GM18951 (cell line): ENCODE measurements at regions not wholly inside any gene's neighbourhood (a gene's known extent, or its start where the extent isn't known, plus 50 kb on each side); places are given as distances from the start of the nearest gene placed in this dataset.

Experiments used
- POLR2A ChIP-seq: IDR thresholded peaks from 4 replicates; pipeline ENCODE4 v1.6.1; 2011; ENCODE audit warnings: mild to moderate bottlenecking; ENCODE audit not compliant: insufficient read length, insufficient read depth; ENCODE audit errors: extremely low read depth
- in situ Hi-C: fragments of 300-500 bp; cut with MboI; formaldehyde crosslinking; loops from one replicate; pipeline ENCODE4 v1.12.0; 2022; ENCODE audit warnings: low sequenced_read_pairs, mixed read lengths, inconsistent platforms; ENCODE audit not compliant: unreplicated experiment

DNA sequence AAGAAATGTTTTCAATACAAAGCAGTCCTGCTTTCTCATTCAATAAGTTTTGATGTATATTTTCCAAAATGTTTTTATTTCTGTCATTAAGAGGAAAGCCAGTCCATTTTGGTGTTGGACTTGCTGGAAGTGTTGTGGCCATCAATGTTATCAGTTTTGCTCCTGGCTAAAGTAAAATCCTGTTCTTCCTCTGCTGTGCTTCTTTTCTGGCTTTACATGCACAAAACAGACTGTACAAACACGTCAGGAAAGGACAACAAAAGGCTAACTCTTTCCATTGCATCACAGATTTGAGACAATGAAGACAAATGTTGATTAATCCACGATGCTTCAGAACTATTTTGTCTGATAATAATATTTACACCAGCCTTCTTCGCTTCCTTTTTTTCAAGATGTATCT lies 735.4 kb downstream of the LTN1 start:
- no peak for TF ChIP-seq POLR2A
- in situ Hi-C loops, result no loop called here

DNA sequence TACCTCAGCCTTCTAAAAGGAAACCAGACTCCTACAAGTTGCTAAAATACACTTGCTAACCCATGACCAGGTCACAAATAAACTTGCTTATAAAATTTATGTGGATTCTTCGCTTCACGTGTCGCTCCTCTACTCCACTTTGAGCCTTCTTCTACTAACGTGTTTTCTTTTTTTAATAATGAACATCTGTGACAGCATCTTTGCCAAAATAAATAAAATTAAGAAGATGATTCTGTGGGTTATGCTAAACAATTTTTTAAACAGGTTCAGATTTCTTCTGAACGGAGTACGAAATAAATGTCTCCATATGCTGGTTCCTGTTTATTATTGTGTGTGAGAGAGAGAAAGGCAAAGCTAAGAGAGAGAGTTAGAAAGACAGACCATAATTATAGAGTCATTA lies 735.8 kb downstream of the LTN1 start:
- in situ Hi-C loops, result no loop called here
- TF ChIP-seq POLR2A, result no peak

DNA sequence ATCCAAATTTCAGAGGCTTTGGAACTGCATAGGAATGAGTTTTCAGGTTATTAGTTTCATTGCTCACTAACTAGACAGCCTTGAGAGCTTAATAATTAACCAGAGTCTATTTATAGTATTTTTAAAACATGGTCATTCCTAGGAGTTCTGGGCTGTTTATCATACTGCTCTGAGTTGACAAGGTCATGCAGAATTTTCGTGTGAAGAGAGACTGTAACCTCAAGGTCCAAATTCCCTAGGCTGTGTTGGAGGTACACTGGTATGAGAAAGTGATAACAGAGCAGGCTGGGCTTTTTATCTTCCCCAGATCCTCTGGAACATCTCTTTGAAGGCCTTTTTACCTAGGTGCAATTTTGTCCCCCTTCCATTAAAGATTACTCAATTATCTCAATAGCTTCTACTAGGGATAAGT lies 736.3 kb downstream of the LTN1 start:
- no peak for TF ChIP-seq POLR2A
- in situ Hi-C loops, result no loop called here

DNA sequence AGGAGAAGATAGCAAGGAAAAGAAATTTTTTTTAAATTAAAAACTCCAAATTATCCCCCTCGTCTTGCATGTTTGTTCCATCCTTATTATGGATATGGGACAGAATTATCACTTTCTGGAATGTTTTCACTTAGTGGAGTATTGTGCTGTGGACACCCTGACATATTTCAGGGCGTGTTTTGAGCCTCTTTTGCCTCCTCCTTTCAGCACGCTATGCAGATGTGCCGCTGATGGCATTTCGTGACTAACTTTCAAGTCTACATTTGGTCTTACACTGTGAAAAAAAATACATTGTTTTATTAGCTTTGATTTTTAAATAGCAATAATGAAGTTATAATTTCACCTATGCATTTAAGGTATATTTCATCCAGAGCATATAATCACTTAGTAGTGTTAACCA lies 738.7 kb downstream of the LTN1 start:
- no peak for TF ChIP-seq POLR2A
- in situ Hi-C loops, result no loop called here

DNA sequence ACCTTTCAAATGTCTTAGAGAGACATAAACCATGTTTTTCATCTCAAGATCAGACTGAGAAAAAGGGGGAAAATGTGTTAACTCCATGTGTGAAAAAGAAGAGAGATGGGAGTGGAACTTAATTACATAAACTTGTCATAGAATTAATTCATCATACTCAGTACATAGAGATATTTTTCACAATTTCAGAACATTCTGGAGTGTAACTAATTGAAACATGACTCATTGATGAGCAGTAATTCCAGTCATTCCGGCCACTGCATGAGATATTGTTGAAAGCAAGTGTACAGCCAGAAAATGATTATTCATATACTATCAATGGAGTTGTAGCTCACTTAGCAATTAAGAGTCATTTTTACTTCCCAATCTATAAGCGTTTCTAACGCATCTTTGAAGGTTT lies 739.3 kb downstream of the LTN1 start:
- in situ Hi-C loops, result no loop called here
- no peak for TF ChIP-seq POLR2A

DNA sequence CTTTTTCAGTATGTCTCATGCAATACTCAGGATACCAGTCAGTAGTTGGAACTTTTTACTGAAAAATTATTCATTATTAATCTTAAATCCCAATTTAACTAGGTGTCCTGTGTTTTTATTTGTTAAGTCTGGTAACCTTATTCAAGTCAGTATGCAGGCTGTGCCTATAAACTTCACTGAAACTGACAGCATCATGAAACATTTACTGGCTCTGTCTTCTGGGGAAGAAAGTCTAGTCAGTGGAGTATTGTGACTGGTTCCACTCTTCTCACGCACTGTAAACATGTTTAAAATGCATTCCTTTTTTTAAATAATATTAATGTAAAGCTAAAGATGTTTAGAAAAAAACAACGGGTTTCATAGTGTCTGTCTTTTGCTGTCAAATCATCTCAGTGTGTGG lies 739.7 kb downstream of the LTN1 start:
- in situ Hi-C loops, result no loop called here
- no peak for TF ChIP-seq POLR2A

DNA sequence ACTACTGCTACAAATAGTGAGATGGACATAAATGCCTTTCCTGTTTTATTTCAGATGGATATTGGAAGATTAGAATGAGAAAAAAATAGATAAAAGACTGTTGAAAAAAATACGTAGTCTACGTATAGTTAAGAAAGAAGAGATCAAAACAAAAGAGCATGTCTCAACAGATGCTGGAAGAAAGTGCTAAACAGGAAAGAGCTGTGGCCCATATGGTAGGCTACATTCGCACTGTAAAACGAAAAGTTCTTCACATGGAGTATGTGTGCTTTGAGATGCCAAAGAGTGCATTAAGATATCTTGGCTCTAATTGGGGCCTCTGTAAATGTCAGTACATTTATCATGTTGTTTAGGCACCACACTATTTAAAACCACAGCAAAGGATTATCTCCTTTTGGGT lies 741.7 kb downstream of the LTN1 start:
- in situ Hi-C loops, result no loop called here
- no peak for TF ChIP-seq POLR2A

DNA sequence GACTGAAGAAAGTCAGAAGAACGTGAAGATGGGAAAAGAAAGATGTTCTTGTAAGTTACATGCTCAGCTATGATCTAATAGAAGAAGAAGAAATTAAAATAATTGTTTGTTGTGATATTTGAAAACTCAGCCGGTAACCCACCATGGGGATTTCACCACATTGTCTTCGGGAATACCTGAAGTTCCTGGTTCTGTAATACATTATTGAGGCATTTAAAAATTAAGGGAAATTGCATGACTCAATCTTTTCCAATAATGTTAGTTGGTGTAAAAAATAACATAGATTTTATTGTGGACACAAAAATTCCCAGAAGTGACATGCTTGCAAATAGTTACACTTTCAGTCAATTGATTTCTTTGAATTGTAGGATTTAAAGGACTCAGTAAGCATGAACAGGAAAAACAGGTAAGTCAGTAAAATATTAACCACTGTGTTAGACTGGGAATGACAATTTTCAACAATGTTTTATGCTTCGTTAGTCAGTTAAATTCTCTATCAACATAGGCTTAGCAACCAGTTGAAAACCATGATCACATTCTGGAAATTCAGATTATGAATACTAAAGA lies 745.1 kb downstream of the LTN1 start:
- in situ Hi-C loops, result no loop called here
- TF ChIP-seq POLR2A, result no peak

DNA sequence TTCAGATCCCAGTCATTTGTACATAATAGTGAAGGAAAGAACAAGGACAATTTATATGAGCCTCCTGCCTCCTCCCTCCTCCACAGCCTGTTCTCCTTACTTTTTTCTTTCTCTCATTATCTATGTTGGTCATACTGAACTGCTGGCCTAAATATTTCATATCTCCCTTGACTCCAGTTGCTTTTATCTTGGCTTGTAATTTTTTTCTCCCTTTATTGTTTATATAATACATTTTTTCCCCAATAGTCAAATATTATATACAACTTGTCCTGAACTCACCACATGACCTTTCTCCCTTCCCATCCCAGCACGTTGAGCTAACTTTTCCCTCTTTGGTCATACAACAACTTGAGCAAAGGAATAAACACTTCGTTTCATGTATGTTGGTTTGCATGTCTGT lies 752.1 kb downstream of the LTN1 start:
- in situ Hi-C loops, result no loop called here
- no peak for TF ChIP-seq POLR2A

DNA sequence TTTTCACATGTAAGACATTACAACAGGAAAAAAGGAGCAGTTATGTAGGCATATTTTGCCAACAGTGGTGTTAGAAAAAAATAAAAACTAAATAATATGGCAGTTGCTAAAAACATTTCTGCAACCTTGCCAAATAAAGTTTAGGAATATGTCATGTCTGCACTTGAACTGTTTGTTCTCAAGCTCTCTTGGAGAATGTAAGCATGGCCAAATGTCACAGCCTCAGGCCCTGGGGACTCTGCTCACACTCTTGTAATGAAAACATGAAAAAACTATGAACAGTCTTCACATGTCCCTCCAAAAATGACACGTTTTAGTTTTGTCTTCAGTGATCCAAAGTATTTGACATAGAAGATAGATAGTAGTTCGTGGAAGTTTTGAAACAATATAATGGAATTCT lies 753.3 kb downstream of the LTN1 start:
- TF ChIP-seq POLR2A, result no peak
- in situ Hi-C loops, result no loop called here

DNA sequence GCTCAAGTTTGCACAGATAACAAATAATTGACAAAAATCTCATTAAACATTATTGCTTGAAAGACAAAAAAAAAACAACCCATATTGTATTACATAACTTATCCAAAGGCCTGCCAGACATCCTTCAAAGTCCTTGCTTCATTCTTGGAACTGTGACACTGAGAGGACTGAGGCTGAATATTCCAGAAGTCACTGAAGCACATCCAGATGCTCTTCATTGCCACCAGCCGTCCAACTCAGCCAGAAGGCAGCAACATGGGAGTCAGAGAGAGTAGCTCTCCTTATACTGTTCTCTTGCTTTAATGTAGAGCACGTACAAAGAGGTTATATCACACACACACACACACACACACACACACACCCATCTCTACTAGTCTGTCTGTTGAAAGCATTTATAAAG lies 755.0 kb downstream of the LTN1 start:
- in situ Hi-C loops, result no loop called here
- no peak for TF ChIP-seq POLR2A

DNA sequence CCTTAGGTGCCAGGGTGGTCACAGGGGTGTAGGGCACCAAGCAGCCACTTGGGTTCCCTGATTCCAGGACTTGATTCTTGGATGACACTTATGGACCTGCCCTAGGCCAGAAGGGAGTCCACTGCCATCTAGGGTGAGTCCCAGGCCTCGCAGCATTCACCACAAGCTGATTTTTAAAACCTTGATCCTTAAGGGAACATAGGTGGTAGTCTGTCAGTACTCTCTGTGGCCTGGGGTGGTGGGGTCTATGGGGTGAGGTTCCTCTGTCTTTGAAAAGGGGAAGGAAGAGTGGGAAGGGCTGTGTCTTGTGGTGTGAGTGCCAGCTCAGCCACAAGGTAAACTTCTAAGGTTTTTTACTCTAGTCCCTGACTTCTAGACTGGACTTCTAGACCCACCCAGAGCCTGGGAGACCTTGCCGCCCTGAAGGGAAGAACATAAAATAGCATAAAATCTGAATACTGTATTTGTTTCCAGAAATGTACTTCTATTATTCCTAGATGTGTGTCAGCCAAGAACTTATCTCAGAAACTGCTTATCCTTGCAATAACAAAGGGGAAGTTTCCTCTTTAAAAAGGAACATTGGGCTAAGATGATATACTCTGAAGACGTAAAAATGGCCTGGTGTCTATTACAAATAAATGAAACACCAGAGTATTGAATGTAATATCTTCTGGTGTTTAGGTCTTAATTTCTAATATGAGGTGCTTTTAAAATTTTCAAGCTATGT lies 757.3 kb downstream of the LTN1 start:
- TF ChIP-seq POLR2A, result no peak
- in situ Hi-C loops, result no loop called here

DNA sequence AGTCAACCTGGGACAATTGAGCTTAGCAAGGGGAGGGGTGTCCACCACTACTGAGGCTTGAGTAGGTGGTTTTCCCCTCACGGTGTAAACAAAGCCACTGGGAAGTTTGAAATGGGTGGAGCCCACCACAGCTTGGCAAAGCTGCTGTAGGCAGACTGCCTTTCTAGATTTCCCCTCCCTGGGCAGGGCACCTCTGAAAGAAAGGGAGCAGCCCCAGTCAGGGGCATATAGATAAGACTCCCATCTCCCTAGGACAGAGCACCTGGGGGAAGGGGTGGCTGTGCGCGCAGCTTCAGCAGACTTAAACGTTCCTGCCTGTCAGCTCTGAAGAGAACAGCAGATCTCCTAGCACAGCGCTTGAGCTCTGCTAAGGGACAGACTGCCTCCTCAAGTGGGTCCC lies 758.4 kb downstream of the LTN1 start:
- in situ Hi-C loops, result no loop called here
- no peak for TF ChIP-seq POLR2A

DNA sequence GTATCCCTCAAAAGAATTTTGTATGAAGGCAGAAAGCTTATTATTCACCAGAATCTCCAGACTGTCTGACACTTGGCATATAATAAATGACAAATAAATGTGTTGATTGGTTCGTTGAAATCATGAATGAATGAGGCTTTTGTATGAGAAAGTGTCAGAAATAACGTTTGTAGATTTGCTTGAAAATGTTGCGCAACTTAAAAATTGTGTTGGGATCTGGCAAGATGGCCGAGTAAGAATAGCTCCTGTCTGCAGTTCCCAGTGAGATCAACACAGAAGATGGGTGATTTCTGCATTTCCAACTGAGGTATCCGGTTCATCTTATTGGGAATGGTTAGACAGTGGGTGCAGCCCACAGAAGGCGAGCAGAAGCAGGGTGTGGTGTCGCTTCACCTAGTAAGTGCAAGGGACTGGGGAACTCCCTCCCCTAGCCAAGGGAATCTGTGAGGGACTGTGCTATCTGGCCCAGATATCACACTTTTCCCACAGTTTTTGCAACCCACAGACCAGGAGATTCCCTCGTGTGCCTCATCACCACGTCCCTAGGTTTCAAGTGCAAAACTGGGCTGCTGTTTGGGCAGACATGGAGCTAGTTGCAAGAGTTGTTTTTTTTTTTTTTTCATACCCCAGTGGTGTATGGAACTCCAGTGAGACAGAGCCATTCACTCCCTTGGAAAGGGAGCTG lies 759.0 kb downstream of the LTN1 start:
- TF ChIP-seq POLR2A, result no peak
- in situ Hi-C loops, result no loop called here
